Osteocyte (in vitro differentiated cells): ENCODE measurements at regions not wholly inside any gene's neighbourhood (a gene's known extent, or its start where the extent isn't known, plus 50 kb on each side); places are given as distances from the start of the nearest gene placed in this dataset.

Experiments
- DNase-seq: peaks from one replicate; pipeline ENCODE4 v3.0.0; 2021; ENCODE audit warnings: mixed read lengths; ENCODE audit not compliant: unreplicated experiment; ENCODE audit errors: extremely low spot score
- H3K27ac Mint-ChIP-seq: one replicate; pipeline ENCODE4 v1.8.0; 2021; ENCODE audit warnings: mild to moderate bottlenecking, mixed read lengths; ENCODE audit not compliant: unreplicated experiment
- H3K27me3 Mint-ChIP-seq: one replicate; pipeline ENCODE4 v1.8.0; 2021; ENCODE audit warnings: mixed read lengths; ENCODE audit not compliant: unreplicated experiment
- H3K36me3 Mint-ChIP-seq: one replicate; pipeline ENCODE4 v1.8.0; 2021; ENCODE audit warnings: mixed read lengths; ENCODE audit not compliant: unreplicated experiment
- H3K4me1 Mint-ChIP-seq: one replicate; pipeline ENCODE4 v1.8.0; 2021; ENCODE audit warnings: mixed read lengths; ENCODE audit not compliant: unreplicated experiment
- H3K4me3 Mint-ChIP-seq: one replicate; pipeline ENCODE4 v1.8.0; 2021; ENCODE audit warnings: mild to moderate bottlenecking, moderate library complexity, mixed read lengths; ENCODE audit not compliant: unreplicated experiment
- H3K9me3 Mint-ChIP-seq: one replicate; pipeline ENCODE4 v1.8.0; 2021; ENCODE audit warnings: mixed read lengths; ENCODE audit not compliant: unreplicated experiment
- CTCF ChIP-seq: fragments of 200-600 bp; sonication (generic); IDR thresholded peaks from 2 replicates; pipeline ENCODE4 v1.5.0; 2021; ENCODE audit warnings: antibody characterized with exemption, mild to moderate bottlenecking, moderate library complexity

GRCh38 chr6:134706806-134707205, 243.1 kb downstream of the ALDH8A1 start:
- peak overlapping the region; percentile 63 for H3K27ac Mint-ChIP-seq
- H3K9me3 Mint-ChIP-seq = no peaks in the 10 kb centered on the region
- peaks cover 23% of the 10 kb centered on the region for H3K4me1 Mint-ChIP-seq
- TF ChIP-seq CTCF = no peak
- no peak overlapping the region for H3K4me3 Mint-ChIP-seq
- no peaks in the 10 kb centered on the region for H3K27me3 Mint-ChIP-seq
- no peaks in the 10 kb centered on the region for H3K36me3 Mint-ChIP-seq
- no peak for DNase-seq

GRCh38 chr6:134706153-134706552, 243.7 kb downstream of the ALDH8A1 start:
- no peak for TF ChIP-seq CTCF
- no peaks in the 10 kb centered on the region for H3K9me3 Mint-ChIP-seq
- no peaks in the 10 kb centered on the region for H3K36me3 Mint-ChIP-seq
- H3K27me3 Mint-ChIP-seq = no peaks in the 10 kb centered on the region
- peaks cover 23% of the 10 kb centered on the region for H3K4me1 Mint-ChIP-seq
- no peak overlapping the region for H3K4me3 Mint-ChIP-seq
- peak overlapping the region; percentile 13 for H3K27ac Mint-ChIP-seq
- DNase-seq = no peak

- H3K27ac Mint-ChIP-seq = no peak overlapping the region
- H3K4me1 Mint-ChIP-seq = peaks cover 23% of the 10 kb centered on the region
- H3K27me3 Mint-ChIP-seq = no peaks in the 10 kb centered on the region
- no peak for DNase-seq
- no peaks in the 10 kb centered on the region for H3K36me3 Mint-ChIP-seq
- H3K9me3 Mint-ChIP-seq = no peaks in the 10 kb centered on the region
- no peak for TF ChIP-seq CTCF
- H3K4me3 Mint-ChIP-seq = no peak overlapping the region
Measured at GRCh38 chr6:134703206-134703605, 246.7 kb downstream of the ALDH8A1 start.

GRCh38 chr6:134702279-134702678, 247.6 kb downstream of the ALDH8A1 start:
- no peak for TF ChIP-seq CTCF
- Mint-ChIP-seq H3K27ac (no peak overlapping the region), H3K27me3 (no peaks in the 10 kb centered on the region), H3K4me3 (no peak overlapping the region), H3K4me1 (peaks cover 22% of the 10 kb centered on the region), H3K36me3 (no peaks in the 10 kb centered on the region), H3K9me3 (no peaks in the 10 kb centered on the region)
- DNase-seq = no peak

- no peak overlapping the region for H3K27ac Mint-ChIP-seq
- H3K27me3 Mint-ChIP-seq = no peaks in the 10 kb centered on the region
- H3K4me1 Mint-ChIP-seq = peaks cover 13% of the 10 kb centered on the region
- no peaks in the 10 kb centered on the region for H3K9me3 Mint-ChIP-seq
- H3K36me3 Mint-ChIP-seq = no peaks in the 10 kb centered on the region
- no peak for DNase-seq
- no peak for TF ChIP-seq CTCF
- H3K4me3 Mint-ChIP-seq = no peak overlapping the region
Measured at GRCh38 chr6:134701301-134701700, 248.6 kb downstream of the ALDH8A1 start.
